ENCODE measurements at regions not wholly inside any gene's neighbourhood (a gene's known extent, or its start where the extent isn't known, plus 50 kb on each side); places are given as distances from the start of the nearest gene placed in this dataset.

DNA sequence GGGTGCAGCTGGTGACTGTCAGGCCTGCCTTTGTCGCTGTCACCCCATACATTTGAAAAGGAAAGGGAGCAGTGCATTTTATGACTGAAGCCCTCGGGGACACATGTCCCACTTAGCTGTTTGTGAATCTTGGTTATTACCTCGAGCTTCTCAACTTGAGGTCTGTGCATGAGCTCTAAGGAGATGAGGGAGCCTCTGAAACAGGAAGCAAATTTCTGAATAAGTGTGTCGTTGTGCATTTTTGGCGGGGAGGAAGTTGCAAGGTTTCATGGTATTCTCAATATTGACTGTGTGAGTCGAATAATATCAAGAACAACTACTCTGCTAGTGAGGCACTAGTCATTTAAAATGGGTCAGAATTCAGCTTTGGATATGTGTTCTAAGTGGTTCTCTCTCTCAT is 149.7 kb upstream of the PLET1 start:
- Histone ChIP-seq H3K79me2 (no peaks in the 10 kb centered on the region), H3K9me3 (ENCODE audit: control insufficient read depth, low read length) (no peaks in the 10 kb centered on the region), H3K4me1 (no peaks in the 10 kb centered on the region), H3K4me3 (ENCODE audit: low read depth, low read length) (no peak overlapping the region), H3K36me3 (ENCODE audit: control insufficient read depth, insufficient read depth, low read length) (no peaks in the 10 kb centered on the region), H3K27me3 (ENCODE audit: control insufficient read depth, insufficient read depth, low read length) (no peaks in the 10 kb centered on the region), H3K9ac (no peak overlapping the region), H2AFZ (no peak overlapping the region), H3K27ac (no peak overlapping the region), H3K4me2 (ENCODE audit: low read length) (no peak overlapping the region)
- TF ChIP-seq, protein P1, sequence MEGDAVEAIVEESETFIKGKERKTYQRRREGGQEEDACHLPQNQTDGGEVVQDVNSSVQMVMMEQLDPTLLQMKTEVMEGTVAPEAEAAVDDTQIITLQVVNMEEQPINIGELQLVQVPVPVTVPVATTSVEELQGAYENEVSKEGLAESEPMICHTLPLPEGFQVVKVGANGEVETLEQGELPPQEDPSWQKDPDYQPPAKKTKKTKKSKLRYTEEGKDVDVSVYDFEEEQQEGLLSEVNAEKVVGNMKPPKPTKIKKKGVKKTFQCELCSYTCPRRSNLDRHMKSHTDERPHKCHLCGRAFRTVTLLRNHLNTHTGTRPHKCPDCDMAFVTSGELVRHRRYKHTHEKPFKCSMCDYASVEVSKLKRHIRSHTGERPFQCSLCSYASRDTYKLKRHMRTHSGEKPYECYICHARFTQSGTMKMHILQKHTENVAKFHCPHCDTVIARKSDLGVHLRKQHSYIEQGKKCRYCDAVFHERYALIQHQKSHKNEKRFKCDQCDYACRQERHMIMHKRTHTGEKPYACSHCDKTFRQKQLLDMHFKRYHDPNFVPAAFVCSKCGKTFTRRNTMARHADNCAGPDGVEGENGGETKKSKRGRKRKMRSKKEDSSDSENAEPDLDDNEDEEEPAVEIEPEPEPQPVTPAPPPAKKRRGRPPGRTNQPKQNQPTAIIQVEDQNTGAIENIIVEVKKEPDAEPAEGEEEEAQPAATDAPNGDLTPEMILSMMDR (IDR thresholded peaks at IDR 0.05): no peak

DNA sequence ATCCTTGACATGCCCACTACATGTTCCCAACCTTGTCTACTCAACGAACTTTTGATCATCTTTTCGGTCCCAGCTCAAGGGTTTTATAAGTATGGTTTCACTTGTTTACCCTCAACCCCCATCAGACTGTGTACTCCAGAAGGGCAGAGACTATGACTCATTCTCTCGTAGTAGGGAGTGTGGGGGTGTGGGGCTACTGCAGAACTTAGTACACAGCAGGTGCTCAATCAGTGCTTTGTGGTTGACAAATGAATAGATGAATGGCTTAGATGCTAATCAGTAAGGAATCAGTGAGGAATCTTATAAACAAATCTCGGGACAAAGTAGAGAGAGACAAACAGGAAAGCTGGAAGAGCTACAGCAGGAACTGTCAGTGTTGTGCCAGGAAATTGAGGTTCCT is 151.7 kb upstream of the PLET1 start:
- Histone ChIP-seq H3K4me2 (ENCODE audit: low read length) (no peak overlapping the region), H3K36me3 (ENCODE audit: control insufficient read depth, insufficient read depth, low read length) (no peaks in the 10 kb centered on the region), H3K79me2 (no peaks in the 10 kb centered on the region), H3K27me3 (ENCODE audit: control insufficient read depth, insufficient read depth, low read length) (no peaks in the 10 kb centered on the region), H3K9me3 (ENCODE audit: control insufficient read depth, low read length) (no peaks in the 10 kb centered on the region), H3K4me1 (no peaks in the 10 kb centered on the region), H3K9ac (no peak overlapping the region), H2AFZ (no peak overlapping the region), H3K27ac (no peak overlapping the region), H3K4me3 (ENCODE audit: low read depth, low read length) (no peak overlapping the region)
- TF ChIP-seq, protein P1 (IDR thresholded peaks at IDR 0.05): no peak

GRCh38 chr11:112417339-112417738 is 156.7 kb upstream of the PLET1 start:
- H3K27me3 ChIP-seq (ENCODE audit: control insufficient read depth, insufficient read depth, low read length): no peaks in the 10 kb centered on the region
- TF ChIP-seq, protein P1 (IDR thresholded peaks at IDR 0.05): no peak
- H3K36me3 ChIP-seq (ENCODE audit: control insufficient read depth, insufficient read depth, low read length): no peaks in the 10 kb centered on the region
- H3K4me1 ChIP-seq: no peaks in the 10 kb centered on the region
- H3K79me2 ChIP-seq: no peaks in the 10 kb centered on the region
- no peak overlapping the region for H3K4me3 ChIP-seq (ENCODE audit: low read depth, low read length)
- H3K4me2 ChIP-seq (ENCODE audit: low read length): no peak overlapping the region
- H3K9me3 ChIP-seq (ENCODE audit: control insufficient read depth, low read length): no peaks in the 10 kb centered on the region
- no peak overlapping the region for H2AFZ ChIP-seq
- H3K27ac ChIP-seq: no peak overlapping the region
- no peak overlapping the region for H3K9ac ChIP-seq

GRCh38 chr11:112418438-112418837 is 157.8 kb upstream of the PLET1 start:
- Histone ChIP-seq H3K27ac (no peak overlapping the region), H3K4me1 (no peaks in the 10 kb centered on the region), H2AFZ (no peak overlapping the region), H3K36me3 (ENCODE audit: control insufficient read depth, insufficient read depth, low read length) (no peaks in the 10 kb centered on the region), H3K79me2 (no peaks in the 10 kb centered on the region), H3K27me3 (ENCODE audit: control insufficient read depth, insufficient read depth, low read length) (no peaks in the 10 kb centered on the region), H3K9ac (no peak overlapping the region), H3K9me3 (ENCODE audit: control insufficient read depth, low read length) (no peaks in the 10 kb centered on the region), H3K4me2 (ENCODE audit: low read length) (no peak overlapping the region), H3K4me3 (ENCODE audit: low read depth, low read length) (no peak overlapping the region)
- TF ChIP-seq, protein P1 (IDR thresholded peaks at IDR 0.05): no peak

GRCh38 chr11:112421879-112422278 is 161.2 kb upstream of the PLET1 start:
- Histone ChIP-seq H3K9me3 (ENCODE audit: control insufficient read depth, low read length) (no peaks in the 10 kb centered on the region), H3K9ac (no peak overlapping the region), H3K27ac (no peak overlapping the region), H2AFZ (no peak overlapping the region), H3K4me1 (no peaks in the 10 kb centered on the region), H3K27me3 (ENCODE audit: control insufficient read depth, insufficient read depth, low read length) (no peaks in the 10 kb centered on the region), H3K36me3 (ENCODE audit: control insufficient read depth, insufficient read depth, low read length) (no peaks in the 10 kb centered on the region), H3K79me2 (no peaks in the 10 kb centered on the region), H3K4me3 (ENCODE audit: low read depth, low read length) (no peak overlapping the region), H3K4me2 (ENCODE audit: low read length) (no peak overlapping the region)
- TF ChIP-seq, protein P1 (IDR thresholded peaks at IDR 0.05): no peak
